NCI-H510A treated with DMSO at 0.1 percent for 48 hours (cell line): ENCODE measurements at regions not wholly inside any gene's neighbourhood (a gene's known extent, or its start where the extent isn't known, plus 50 kb on each side); places are given as distances from the start of the nearest gene placed in this dataset.

Source experiments
- DNase-seq: peaks from one replicate; lab custom pipeline; 2025; lab: John Stamatoyannopoulos, UW

DNA sequence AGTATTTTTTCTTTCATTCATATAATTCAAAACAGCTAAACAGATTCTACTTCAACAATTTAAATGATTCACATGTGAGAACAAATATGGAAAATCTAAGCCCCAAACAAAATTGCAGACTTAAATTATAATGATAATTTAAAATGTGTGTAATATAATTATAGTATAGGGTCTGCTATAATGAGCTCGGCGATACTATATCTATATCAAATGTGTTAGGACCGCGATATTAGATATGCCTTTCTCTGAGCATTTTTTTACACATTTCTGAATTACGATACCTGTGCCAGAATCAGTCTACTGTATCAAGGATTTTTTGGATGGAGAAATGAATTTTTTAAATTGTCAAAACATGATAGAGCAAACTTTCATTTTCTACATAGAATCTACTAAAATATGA, 808.8 kb upstream of the POU3F3 start:
- no peak for DNase-seq

DNA sequence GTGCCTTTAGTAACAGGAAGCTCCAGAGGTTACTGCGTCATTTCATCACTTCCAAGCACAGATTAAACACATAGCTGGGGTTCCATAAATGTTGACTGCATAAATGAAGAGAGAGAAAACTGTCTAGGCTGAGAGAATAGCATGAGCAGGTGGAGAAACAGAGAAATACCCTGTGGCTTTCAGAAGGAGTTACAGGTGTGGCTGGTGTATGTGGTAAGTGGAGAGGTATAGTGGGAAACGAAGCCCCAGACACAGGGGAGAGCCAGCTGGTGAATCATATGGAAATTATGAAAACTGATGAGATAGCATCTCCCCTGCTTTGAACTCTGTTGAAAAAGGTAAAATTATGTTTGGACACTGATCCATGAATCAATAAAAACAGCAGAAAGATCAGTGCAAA, 807.4 kb upstream of the POU3F3 start:
- peak; percentile 21 for DNase-seq

DNA sequence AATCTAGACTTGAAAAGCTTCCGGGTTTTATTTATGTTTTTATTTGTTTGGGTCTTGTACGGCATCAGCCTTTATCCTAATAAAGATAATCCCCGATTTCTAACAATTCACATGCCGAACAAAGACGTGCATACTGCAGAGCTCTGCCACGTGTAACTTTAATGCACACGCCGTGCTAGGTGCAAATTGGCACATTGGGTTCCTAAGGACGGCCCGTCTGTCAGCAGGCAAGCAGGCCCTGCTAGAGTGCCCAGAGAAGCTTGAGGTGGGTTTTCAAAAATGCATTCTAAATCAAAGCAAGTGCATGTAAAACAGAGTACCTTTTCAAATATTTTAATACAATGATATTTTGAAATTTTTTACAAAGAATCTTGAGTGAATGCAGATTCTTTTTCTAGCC, 806.4 kb upstream of the POU3F3 start:
- DNase-seq: no peak

DNA sequence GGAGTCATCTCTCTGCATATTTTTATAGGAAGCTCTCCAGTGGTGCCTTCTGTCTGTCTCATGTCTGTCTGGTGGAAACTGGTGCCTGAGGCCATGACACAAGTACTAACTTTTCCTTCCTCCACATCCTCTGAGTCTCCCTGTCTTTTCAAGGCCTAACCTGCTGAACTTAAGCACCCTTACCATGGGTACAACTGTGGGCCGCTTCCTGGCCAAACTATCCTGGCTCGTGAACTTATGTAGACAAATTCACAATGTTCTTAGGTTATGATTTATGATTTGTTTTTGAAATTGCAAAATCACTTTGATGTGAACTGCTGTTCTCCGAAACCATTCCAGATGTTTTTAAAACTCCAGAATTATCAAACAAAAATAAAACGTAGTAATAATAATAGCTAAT, 804.5 kb upstream of the POU3F3 start:
- no peak for DNase-seq

DNA sequence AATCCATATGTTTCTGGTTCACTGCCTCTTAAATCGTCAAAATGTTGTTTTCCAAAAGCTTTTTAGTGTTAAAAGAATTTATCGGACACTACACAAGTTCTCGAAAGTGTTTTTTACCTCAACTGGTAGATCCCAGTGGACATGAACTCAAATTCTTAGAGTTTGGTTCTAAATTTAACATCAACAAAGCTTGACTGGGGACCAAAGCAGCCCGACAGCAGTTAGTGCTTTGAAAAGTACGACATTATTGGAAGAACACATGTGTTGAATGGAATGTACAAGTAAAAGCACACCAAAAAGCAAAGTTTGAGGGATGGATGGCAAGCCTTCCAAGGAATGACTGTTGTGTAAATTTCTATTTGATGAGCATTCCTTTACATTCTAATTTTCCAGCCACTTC, 803.9 kb upstream of the POU3F3 start:
- no peak for DNase-seq

DNA sequence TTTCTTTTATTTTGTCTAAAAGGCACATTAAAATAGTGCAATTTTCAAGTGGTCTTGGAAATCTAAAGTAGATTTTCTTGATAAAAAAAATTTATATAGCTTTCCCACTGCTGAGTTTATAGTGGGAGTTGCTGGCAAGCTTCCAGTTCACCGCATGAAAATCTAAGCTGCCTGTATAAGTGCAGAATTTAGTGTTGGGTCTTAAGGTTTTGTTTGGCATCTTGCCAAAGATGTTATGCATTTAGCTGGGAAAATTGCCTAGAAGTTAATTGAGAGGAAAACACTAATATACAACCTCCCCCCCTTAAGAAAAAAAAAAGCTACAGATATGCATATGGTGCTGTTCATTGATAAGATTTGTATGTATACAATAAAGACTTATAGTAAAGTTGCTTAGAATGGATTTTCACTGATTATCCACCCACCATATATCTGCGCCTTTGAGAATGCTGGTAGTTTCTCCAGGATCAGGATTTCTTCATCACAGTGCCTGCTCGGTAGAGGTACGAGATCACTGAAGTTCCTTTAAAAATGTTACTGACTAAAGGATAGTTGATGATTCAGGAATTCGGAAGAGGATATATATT, 803.2 kb upstream of the POU3F3 start:
- DNase-seq: no peak

DNA sequence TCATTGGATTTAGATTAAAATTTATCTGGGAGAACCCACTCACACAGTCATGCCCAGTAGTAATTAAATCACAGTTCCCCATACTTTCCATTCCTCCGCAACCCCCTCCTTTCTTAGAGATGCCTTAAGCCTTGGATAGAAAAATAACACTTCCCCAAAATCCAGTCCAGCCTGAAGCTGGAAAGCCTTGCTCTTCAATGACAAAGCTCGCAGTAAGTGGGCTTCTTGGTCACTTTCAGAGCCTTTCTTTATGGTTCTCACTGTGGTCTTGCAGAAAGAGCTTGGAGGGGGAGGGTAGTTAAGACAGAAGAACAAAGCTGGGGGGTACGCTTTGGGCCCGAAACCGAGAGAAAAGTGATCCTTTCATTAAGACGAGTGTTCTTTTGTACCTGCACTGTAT, 802.1 kb upstream of the POU3F3 start:
- DNase-seq: no peak

DNA sequence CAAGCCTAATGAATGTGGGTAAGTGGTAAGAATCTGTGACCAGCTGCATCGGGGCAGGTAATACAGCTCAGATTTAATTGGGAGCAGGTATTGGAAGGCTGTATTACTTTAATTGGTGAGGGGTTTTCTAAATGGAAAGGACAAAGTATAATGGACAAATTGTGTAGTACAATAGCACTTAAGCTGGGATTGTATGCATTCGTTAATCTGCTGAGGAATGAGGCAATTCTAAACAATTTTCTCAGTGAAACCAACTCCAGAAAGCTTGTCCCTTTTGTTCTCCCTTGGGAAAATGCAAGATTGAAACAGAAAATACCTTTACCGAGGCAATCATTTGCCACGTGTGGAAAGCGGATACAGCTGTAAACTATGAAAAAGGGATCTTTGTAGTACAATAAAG, 801.6 kb upstream of the POU3F3 start:
- no peak for DNase-seq

DNA sequence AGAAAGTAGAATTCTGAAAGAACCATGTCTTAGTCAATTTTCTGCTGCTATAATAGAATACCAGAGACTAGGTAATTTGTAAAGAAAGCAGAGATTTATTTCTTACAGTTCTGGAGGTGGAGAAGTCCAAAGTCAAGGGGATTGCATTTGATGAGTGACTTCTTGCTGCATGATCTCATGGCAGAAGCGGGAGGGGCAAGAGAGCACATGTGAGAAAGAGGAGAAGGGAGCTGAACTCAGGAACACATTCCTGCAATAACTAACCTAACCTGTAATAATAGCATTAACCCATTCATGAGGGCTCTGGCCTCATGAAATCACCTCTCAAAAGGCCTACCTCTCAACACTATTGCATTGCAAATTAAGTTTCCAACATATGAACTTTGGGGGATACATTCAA, 797.5 kb upstream of the POU3F3 start:
- DNase-seq: no peak

DNA sequence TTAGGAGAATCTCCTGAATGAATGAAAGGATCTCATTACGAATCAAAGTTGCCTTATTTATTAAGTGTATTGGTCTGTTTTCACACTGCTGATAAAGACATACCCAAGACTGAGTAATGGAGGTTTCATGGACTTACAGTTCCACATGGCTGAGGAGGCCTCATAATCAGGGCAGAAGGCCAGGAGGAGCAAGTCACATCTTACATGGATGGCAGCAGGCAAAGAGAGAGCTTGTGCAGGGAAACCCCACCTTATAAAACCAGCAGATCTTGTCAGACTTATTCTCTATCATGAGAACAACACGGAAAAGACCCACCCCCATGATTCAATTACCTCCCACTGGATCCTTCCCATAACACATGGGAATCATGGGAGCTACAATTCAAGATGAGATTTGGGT, 785.2 kb upstream of the POU3F3 start:
- no peak for DNase-seq

DNA sequence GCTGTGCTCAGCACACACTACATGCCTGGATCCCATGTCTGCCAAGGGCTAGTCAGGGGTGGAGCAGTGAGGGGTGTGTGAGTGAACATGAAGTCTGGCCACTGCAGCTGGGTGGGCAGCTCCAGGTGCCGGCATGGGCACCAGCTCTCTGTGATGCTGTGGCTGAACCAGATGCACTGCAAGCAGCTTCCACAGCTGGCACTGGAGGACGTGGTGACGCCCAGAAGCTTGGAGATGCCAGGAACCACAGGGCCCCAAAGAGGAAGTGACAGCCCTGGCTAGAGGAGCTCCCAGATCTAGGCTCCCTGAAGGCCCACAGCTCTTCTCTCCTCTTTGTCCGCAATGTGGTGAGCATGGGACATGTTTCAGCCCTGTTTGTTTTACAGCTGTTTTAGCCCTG, 776.3 kb upstream of the POU3F3 start:
- DNase-seq: no peak

DNA sequence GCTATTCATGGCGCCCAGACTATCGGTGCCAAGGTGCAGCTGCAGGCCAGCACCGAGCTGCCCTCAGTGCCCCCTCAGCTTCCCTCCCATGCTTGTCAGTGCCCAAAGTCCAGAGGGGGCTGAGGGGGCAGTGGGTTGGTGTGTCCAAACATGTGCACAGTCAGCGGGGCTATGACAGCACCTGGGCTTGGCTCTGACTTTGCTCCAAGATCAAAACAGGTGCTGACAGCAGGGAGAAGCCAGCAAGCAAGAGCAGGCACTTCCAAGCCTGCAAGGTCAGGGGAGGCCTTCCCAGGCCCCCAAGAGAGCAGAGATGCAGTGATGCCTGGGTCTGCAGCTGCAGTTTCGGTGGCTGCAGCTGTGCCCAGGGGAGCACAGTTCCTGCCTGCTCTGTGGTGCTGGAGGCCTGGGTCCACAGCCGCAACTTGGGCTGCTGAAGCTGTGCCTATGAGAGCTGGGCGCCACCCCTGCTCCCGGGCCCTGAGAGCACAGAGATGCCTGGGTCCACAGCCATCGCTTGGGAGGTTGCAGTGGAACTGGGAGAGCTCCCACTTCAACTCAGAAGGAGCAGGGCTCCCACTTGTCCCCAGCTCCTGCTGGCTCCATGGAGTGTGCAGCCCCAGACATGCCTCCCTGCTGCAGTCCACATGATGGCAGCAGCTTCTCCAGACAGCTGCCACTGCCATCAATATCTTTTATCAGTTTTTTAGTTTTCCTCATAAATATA, 775.3 kb upstream of the POU3F3 start:
- no peak for DNase-seq

DNA sequence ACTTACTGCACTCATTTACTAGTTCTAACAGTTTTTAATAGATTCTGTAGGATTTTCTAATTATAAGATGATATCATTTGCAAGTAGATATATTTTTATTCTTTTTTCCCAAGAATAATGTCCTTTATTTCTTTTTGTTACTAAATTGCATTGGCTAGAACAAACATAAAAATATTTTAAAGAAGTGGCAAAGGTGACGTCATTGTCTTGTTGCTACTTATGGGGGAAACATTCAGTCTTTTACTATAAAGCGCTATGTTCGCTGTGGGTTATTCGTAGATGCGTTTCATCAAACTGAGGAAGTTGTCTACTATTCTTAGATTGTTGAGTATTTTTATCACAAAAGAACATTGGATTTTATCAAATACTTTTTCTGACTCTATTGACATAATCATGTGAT, 765.2 kb upstream of the POU3F3 start:
- DNase-seq: no peak

DNA sequence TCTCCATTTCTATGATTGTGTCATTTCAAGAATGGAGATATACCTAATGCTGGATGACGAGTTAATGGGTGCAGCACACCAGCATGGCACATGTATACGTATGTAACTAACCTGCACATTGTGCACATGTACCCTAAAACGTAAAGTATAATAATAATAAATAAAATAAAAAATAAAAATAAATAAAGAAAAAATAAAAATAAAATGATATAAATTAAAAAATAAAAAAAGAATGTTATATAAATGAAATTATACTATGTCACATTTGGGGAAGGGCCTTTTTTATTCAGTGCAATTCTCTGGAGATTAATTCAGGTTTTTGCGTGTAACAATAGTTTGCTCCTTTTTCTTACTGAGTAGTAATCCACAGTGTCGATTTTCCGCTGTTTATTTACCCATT, 763.5 kb upstream of the POU3F3 start:
- no peak for DNase-seq

DNA sequence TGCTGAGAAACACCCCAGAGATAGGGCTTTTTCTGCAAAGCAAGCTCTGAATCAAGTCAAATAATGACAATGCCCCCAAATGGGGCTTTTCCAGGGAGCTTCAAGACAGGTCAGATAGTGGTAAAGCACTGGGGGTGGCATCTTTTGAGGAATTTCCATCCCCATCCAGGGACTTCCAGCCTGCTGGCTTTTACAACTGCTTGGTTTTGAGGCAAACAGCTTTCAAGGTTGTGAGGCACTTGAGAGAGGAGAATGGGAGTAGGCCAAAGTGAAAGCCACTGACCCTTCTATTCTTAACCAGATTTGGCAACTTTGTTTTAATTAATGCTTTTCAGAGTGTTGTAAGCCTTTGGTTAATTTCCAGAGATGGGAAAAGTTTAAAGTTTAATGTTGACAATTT, 762.0 kb upstream of the POU3F3 start:
- no peak for DNase-seq

DNA sequence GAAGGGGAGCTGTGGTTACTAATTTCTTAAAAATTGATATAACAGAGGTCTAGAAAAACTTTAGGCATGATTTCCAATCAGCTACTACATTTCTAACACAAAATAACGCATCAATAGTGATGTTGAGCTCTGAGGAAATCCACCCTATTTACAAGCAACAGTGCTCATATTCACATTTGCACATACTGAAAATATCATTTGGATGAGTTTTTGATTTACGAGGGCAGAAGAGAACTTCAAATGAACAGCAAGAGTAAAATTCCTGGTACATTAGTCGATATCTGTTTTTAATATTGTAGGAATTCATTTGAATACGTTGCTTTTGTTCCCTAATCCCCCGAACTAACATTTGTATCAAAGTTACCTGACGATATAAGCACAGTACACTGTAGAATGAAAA, 761.0 kb upstream of the POU3F3 start:
- no peak for DNase-seq

DNA sequence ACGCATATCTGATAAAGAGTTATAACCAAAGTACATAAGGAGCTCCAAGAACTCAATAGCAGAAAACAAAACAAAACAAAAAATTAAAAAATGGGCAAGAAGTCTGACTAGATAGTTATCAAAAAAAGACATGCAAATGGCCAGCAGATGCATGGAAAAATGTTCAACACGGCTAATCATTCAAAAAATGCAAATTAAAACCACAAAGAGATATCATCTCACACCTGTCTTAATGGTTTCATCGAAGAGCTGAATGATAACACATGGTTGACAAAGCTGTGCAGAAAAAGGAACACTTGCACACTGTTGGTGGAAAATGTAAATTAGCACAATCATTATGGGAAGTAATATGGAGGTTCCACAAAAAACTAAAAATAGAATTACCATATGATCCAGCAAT, 751.3 kb upstream of the POU3F3 start:
- no peak for DNase-seq

DNA sequence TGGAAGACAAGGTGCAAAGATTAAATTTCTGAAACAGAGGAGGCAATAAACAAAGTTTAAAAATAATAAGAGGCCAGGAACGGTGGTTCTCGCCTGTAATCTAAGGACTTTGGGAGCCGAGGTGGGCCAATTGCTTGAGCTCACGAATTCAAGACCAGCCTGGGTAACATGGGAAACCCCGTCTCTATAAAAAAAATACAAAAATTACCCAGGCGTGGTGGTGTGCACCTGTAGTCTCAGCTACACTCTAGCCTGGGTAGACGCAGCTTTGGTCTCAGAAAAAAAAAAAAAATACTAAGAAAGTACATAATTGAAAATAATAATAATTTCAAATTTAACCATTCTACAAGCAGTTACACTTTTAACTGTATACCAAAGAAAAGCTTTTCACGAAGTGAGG, 744.6 kb upstream of the POU3F3 start:
- DNase-seq: no peak

DNA sequence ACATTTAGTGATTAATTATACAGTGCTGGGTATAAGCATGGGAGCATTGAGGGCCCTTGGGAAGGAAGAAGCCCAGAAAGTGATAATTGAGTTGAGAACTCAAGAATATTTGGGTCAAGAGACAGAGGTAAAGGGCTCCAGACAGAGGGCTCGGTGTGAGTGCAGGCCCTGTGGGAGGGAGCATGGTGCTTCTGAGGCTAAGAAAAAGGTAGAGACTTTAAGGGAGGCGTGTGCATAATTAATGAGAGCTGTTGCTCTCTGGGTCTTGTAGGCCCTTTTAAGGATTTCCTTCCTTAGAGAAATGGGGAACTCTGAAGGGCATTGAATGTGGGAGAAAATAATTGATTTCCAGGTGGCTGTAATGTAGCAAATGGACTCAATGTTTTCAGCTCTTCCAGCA, 735.0 kb upstream of the POU3F3 start:
- no peak for DNase-seq

DNA sequence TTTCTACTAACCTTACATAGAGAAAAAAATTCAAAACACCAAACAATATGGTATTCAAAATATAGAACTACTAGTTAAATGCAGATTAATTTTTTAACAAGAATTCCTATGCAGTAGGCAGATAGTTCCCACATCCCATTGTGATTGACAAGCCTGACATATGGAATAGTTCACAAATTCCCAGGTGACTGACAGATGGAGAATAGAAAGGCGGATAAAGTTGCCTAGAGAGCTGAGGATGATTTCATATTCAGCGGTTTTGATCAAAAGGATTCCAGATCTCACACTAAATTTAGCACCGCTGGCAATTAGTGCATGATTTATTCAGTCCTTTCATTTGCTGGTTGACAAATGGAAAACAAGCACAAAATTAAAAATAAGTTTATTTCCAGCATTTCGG, 733.7 kb upstream of the POU3F3 start:
- DNase-seq: no peak

DNA sequence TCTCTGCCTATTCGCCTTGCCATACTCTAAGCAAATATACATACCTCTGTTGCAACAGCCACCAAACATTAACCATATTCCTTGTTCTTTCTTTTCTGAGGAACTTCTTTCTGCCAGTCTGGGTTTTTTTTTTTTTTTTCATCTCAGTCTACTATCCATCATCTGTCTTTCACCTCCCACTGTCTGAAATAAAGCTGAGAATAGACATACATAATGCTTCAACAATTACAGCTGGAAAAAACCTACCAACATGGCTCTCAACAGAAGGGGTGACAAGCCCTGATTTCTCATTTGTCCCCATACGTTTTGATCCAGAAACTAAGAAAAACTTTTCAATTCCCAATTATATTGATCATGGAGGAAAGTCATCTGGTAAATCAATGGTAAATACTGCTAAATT, 728.8 kb upstream of the POU3F3 start:
- no peak for DNase-seq

DNA sequence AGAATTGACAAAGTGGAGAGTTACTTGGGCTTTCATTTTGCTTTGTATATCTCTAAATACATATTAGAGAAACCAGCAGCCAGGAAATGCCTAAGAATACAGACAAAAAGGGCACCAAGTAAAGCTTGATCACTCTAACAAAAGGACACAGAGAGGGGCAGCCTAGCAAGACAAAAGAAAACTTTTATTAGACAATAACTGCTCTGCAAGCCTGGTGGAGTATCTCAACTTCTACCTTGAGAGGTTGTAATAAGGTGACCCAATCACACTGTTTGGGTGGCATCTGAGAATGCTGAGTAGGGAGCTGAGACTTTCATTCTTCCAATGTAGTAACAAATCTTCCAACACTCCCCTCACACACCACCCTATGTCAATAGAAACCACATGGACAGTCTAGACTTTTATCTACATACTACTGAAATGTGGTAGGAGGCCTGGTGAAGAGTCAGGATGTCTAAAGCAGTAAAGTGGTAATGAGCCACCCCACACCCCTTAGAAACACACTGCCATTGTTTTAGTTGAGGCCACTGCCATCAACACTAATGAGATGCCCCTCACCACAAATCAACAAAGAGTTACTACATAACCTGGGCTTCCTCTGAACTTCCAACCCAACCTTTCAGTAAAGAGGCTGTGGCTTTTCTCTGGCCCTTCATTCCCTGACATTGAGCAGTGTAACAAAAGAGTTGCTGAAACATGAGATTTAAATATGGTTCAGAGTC, 726.7 kb upstream of the POU3F3 start:
- no peak for DNase-seq

DNA sequence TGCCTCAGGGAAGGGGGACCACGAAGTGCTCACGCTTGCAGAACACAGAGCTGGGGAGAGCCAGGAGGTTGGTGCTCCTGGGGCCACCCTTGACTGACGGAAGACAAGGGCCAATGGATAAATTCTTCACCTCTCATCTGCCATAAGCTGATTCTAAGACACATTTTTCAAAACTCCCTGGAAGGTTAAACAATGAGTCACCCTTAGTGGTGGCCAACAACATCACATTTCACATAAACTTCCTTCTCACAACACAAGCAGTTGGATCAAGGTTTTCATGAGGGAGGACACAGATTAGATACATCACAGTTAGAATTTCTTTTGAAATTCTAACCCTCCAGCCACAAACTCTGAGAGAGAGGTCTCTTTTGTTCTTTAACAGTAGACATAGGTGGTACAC, 713.6 kb upstream of the POU3F3 start:
- no peak for DNase-seq

DNA sequence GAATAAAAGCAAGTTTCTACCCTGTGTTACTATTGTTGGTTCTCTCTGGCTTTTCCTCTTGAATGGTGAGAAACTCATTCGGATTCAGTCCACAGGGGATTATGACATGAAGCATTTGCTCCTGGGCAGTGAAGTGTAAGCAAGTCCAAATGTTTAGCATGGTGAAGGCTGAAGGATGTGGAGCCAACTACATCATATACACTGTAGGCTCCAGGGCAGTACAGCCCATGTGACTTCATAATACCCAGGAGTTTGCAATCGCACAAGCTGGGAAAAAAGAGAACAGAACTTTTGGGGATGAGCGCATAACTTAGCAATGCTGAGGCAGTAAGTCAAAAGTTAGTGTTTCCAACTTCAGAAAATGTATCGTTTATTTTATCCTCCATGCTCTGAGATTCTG, 695.7 kb upstream of the POU3F3 start:
- DNase-seq: no peak
